HUES48 (cell line): ENCODE measurements at regions not wholly inside any gene's neighbourhood (a gene's known extent, or its start where the extent isn't known, plus 50 kb on each side); places are given as distances from the start of the nearest gene placed in this dataset.

Experiments
- H3K27ac ChIP-seq: one replicate; pipeline ENCODE4 v1.7.0; 2013; ENCODE audit warnings: low read depth, low read length, inconsistent platforms
- H3K27me3 ChIP-seq: 2 replicates; pipeline ENCODE4 v1.6.1; 2013; ENCODE audit warnings: mild to moderate bottlenecking, low read length; ENCODE audit not compliant: control insufficient read depth, insufficient read depth
- H3K36me3 ChIP-seq: 2 replicates; pipeline ENCODE4 v1.6.1; 2013; ENCODE audit warnings: low read length; ENCODE audit not compliant: control insufficient read depth, insufficient read depth
- H3K4me1 ChIP-seq: 2 replicates; pipeline ENCODE4 v1.6.1; 2013; ENCODE audit warnings: mild to moderate bottlenecking, low read length; ENCODE audit not compliant: control insufficient read depth, insufficient read depth
- H3K4me3 ChIP-seq: 2 replicates; pipeline ENCODE4 v1.5.1; 2013; ENCODE audit warnings: mild to moderate bottlenecking, low read depth, low read length
- H3K9ac ChIP-seq: 2 replicates; pipeline ENCODE4 v1.6.1; 2013; ENCODE audit warnings: mild to moderate bottlenecking, low read depth, low read length, moderate library complexity
- H3K9me3 ChIP-seq: 2 replicates; pipeline ENCODE4 v1.6.1; 2013; ENCODE audit warnings: low read length; ENCODE audit not compliant: control insufficient read depth, insufficient read depth

DNA sequence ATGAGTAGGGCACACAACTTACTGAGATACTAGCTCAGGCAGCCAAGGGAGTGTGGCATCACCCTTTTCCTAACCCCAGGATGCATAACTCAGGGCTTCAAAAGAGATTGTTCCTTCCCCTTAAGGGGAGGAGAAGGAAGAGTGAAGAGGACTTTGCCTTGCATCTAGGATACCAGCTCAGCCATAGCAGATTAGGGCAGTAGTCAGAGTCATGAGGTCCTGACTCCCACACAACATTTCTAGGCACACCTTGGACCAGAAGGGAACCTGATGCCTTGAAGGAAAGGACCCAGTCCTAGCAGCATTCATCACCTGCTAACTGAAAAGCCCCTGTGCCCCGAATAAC, 1433.2 kb upstream of the TMEFF2 start:
- Histone ChIP-seq H3K9me3 (no peaks in the 10 kb centered on the region), H3K4me1 (no peaks in the 10 kb centered on the region), H3K27me3 (no peaks in the 10 kb centered on the region), H3K27ac (no peak overlapping the region), H3K9ac (no peak overlapping the region), H3K36me3 (no peaks in the 10 kb centered on the region), H3K4me3 (no peak overlapping the region)

- H3K9ac ChIP-seq, result no peak overlapping the region
- H3K27me3 ChIP-seq, result no peaks in the 10 kb centered on the region
- H3K9me3 ChIP-seq, result no peaks in the 10 kb centered on the region
- no peaks in the 10 kb centered on the region for H3K4me1 ChIP-seq
- no peak overlapping the region for H3K4me3 ChIP-seq
- H3K36me3 ChIP-seq, result no peaks in the 10 kb centered on the region
- H3K27ac ChIP-seq, result no peak overlapping the region
These were observed 1432.6 kb upstream of the TMEFF2 start for GRCh38 chr2:193627187-193627926.

DNA sequence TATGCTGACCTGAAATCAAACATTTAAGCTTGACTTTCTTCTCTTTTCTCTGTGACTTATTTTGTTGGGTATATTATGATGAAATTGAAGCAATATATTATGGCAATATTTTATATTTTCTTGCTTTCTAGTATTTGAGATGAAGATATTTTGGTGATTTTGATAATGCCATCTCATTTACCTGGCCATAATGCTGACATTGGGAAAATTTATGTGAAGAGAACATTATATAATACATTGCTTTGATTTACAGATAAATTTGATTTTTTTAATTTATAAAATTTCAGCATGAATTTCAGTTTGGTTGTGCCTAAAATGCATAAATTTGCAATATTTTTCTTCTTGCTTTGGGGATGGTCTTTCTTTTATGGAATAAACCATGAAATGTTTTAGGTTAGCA, 1413.7 kb upstream of the TMEFF2 start:
- H3K36me3 ChIP-seq, result no peaks in the 10 kb centered on the region
- no peak overlapping the region for H3K4me3 ChIP-seq
- H3K4me1 ChIP-seq, result no peaks in the 10 kb centered on the region
- H3K27me3 ChIP-seq, result no peaks in the 10 kb centered on the region
- H3K9me3 ChIP-seq, result no peaks in the 10 kb centered on the region
- no peak overlapping the region for H3K27ac ChIP-seq
- H3K9ac ChIP-seq, result no peak overlapping the region

GRCh38 chr2:193590831-193591230, 1396.1 kb upstream of the TMEFF2 start:
- H3K9me3 ChIP-seq, result peaks cover 15% of the 10 kb centered on the region; the same call in 1 of the 2 replicates
- no peak overlapping the region for H3K27ac ChIP-seq
- no peaks in the 10 kb centered on the region for H3K4me1 ChIP-seq
- no peak overlapping the region for H3K9ac ChIP-seq
- no peaks in the 10 kb centered on the region for H3K27me3 ChIP-seq
- no peak overlapping the region for H3K4me3 ChIP-seq
- no peaks in the 10 kb centered on the region for H3K36me3 ChIP-seq

GRCh38 chr2:193584522-193584938, 1389.8 kb upstream of the TMEFF2 start:
- no peak overlapping the region for H3K4me3 ChIP-seq
- H3K27ac ChIP-seq, result no peak overlapping the region
- no peaks in the 10 kb centered on the region for H3K9me3 ChIP-seq
- no peaks in the 10 kb centered on the region; the same call in 1 of the 2 replicates for H3K4me1 ChIP-seq
- H3K36me3 ChIP-seq, result no peaks in the 10 kb centered on the region
- no peaks in the 10 kb centered on the region for H3K27me3 ChIP-seq
- H3K9ac ChIP-seq, result no peak overlapping the region

DNA sequence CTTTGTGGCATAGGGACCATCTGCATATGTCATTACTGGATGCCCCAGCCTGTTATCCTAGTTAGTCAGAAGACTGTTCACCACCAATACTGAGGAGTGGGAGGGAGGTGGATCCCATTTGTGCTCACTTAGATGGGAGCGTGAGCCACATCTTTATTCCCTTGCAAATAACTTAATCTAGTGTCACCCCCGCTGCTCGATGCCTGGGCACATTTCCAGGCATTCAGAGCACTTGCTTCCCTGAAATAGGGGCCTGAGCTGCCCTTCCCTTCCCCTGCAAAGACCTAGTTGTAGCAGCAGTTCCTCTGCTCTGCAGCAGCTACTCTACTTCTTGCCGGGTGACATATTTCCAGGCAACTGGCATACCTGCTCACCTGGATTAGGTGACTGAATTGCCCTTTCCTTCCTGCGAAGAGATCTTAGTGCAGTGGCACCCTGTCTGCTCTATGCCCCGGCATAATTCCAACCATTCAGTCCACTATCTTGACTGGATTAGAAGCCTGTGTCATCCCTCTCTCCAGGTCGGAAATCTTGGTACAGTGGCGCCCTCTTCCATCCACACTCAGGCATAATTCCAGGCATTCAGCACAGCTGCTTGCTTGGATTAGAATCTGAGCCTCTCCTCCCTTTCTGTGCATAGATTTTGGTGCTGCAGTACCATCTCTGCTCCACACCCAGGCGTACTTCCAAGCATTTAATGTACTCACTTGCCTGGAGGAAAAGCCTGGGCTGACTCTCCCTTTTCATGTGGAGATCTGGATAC, 1389.1 kb upstream of the TMEFF2 start:
- Histone ChIP-seq H3K27ac (no peak overlapping the region), H3K4me1 (no peaks in the 10 kb centered on the region; the same call in 1 of the 2 replicates), H3K9ac (no peak overlapping the region), H3K9me3 (no peaks in the 10 kb centered on the region), H3K36me3 (no peaks in the 10 kb centered on the region), H3K4me3 (no peak overlapping the region), H3K27me3 (no peaks in the 10 kb centered on the region)

- no peaks in the 10 kb centered on the region for H3K36me3 ChIP-seq
- no peak overlapping the region for H3K27ac ChIP-seq
- no peaks in the 10 kb centered on the region for H3K9me3 ChIP-seq
- H3K9ac ChIP-seq, result no peak overlapping the region
- H3K4me1 ChIP-seq, result no peaks in the 10 kb centered on the region; the same call in 1 of the 2 replicates
- H3K27me3 ChIP-seq, result no peaks in the 10 kb centered on the region
- no peak overlapping the region for H3K4me3 ChIP-seq
These were observed 1387.1 kb upstream of the TMEFF2 start for GRCh38 chr2:193581807-193582206.

- H3K9ac ChIP-seq, result no peak overlapping the region
- no peaks in the 10 kb centered on the region; the same call in 1 of the 2 replicates for H3K4me1 ChIP-seq
- no peaks in the 10 kb centered on the region for H3K9me3 ChIP-seq
- no peak overlapping the region for H3K4me3 ChIP-seq
- no peaks in the 10 kb centered on the region for H3K36me3 ChIP-seq
- H3K27me3 ChIP-seq, result no peaks in the 10 kb centered on the region
- H3K27ac ChIP-seq, result no peak overlapping the region
These were observed 1385.6 kb upstream of the TMEFF2 start for GRCh38 chr2:193580176-193580950.

DNA sequence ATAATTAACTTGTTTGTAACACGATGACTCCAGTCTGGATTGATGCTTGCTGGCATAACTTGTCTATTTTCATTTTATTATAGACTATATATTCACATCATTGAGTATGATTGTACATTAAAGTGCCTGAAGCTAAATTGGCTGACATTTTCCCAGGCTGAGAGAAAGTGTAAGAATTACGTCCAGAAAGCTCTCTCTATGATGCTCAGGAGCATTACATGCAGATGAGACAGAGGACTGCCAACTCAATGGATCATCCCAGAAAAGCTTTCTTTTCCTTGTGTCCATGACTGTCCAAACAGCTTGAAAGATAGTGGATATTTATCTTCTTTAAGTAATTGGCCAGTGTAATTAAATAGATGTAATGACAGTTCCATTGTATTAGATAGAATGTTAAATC, 1372.2 kb upstream of the TMEFF2 start:
- no peaks in the 10 kb centered on the region for H3K4me1 ChIP-seq
- no peaks in the 10 kb centered on the region for H3K9me3 ChIP-seq
- no peaks in the 10 kb centered on the region for H3K36me3 ChIP-seq
- H3K27me3 ChIP-seq, result no peaks in the 10 kb centered on the region
- no peak overlapping the region for H3K27ac ChIP-seq
- no peak overlapping the region for H3K9ac ChIP-seq
- H3K4me3 ChIP-seq, result no peak overlapping the region

DNA sequence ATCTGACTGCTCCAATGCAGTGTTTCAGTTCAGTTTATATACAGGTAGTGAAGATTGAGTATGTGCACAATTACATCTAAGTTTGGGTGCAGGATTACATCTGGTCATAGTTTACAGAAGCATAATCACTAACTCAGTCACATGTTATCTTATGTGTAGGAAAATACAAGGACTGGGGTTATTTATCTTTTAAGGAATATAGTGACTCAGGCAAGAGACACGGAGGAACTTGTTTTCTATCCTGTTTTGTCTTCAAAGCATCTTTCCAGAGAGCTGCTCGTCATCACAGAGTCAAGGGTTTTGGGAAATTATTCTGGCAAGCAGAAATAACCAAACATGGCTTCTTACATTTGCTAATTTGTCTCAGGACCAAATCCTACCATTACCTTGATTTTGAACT, 1371.5 kb upstream of the TMEFF2 start:
- H3K9ac ChIP-seq, result no peak overlapping the region
- no peak overlapping the region for H3K4me3 ChIP-seq
- H3K27me3 ChIP-seq, result no peaks in the 10 kb centered on the region
- H3K4me1 ChIP-seq, result no peaks in the 10 kb centered on the region
- no peaks in the 10 kb centered on the region for H3K36me3 ChIP-seq
- no peaks in the 10 kb centered on the region for H3K9me3 ChIP-seq
- no peak overlapping the region for H3K27ac ChIP-seq

GRCh38 chr2:193562031-193562430, 1367.3 kb upstream of the TMEFF2 start:
- Histone ChIP-seq H3K4me1 (no peaks in the 10 kb centered on the region), H3K4me3 (no peak overlapping the region), H3K27me3 (no peaks in the 10 kb centered on the region), H3K9me3 (no peaks in the 10 kb centered on the region), H3K9ac (no peak overlapping the region), H3K36me3 (no peaks in the 10 kb centered on the region), H3K27ac (no peak overlapping the region)
